ENCODE measurements at regions not wholly inside any gene's neighbourhood (a gene's known extent, or its start where the extent isn't known, plus 50 kb on each side); places are given as distances from the start of the nearest gene placed in this dataset.

GRCh38 chr5:124474528-124475215 lies 271.8 kb downstream of the ZNF608 start:
- H3K79me2 ChIP-seq (ENCODE audit: insufficient read depth, low read length): no peaks in the 10 kb centered on the region
- DNase-seq (ENCODE audit: low spot score): no peak
- H3K36me3 ChIP-seq (replicated peaks in 1 of 2; ENCODE audit: control insufficient read depth in 1 of 2, insufficient read depth in 2 of 2, low read length in 2 of 2): no peaks in the 10 kb centered on the region
- no peak overlapping the region for H3K27ac ChIP-seq (ENCODE audit: extremely low read length, insufficient read depth, low read length)
- CTCF ChIA-PET (ENCODE audit: low intra/inter-chr PET ratio, low total read pairs): no interaction called here
- H2AFZ ChIP-seq (ENCODE audit: low read length): no peak overlapping the region
- no peak overlapping the region for H3K4me3 ChIP-seq (replicated peaks in 1 of 3; ENCODE audit: insufficient read depth in 1 of 3, low read depth in 2 of 3, low read length in 3 of 3)
- H3K4me2 ChIP-seq (ENCODE audit: low read depth, low read length): no peak overlapping the region
- H3K4me1 ChIP-seq (ENCODE audit: insufficient read depth, low read length): peaks cover 19% of the 10 kb centered on the region
- POLR2A ChIA-PET: no interaction called here
- H3K9ac ChIP-seq (ENCODE audit: insufficient read depth, low read depth, low read length): no peak overlapping the region
- H3K27me3 ChIP-seq (ENCODE audit: control insufficient read depth in 1 of 2, insufficient read depth in 2 of 2, low read length in 2 of 2): no peaks in the 10 kb centered on the region
- no peak for ATAC-seq
- no peaks in the 10 kb centered on the region for H4K20me1 ChIP-seq (ENCODE audit: insufficient read depth, low read length)
- in situ Hi-C loops (cut with HindIII; ENCODE audit: extremely low pct_ligation_motif_present, low pct_unique_long_range_greater_than_20kb): no loop called here
- 11% methylated on average over 3 of the region's 3 CpGs for WGBS (ENCODE audit: low lambda C conversion rate)
- intact Hi-C loops (cut with micrococcal nuclease; ENCODE audit: unreplicated experiment): no loop called here
- FAIRE-seq: no peak
- no TSS peak for BruUV-seq (replicated peaks)
- no peaks in the 10 kb centered on the region for H3K9me3 ChIP-seq (ENCODE audit: low read length)
- TF ChIP-seq ZNF761 (CRISPR knock-in tag; conservative IDR thresholded peaks at IDR 0.05): no peak
- TF ChIP-seq SMAD9 (CRISPR knock-in tag; IDR thresholded peaks at IDR 0.05): no peak
- TF ChIP-seq ZNF704 (CRISPR knock-in tag; IDR thresholded peaks at IDR 0.05; ENCODE audit: borderline replicate concordance): no peak
- no peak for TF ChIP-seq ATF6 (CRISPR knock-in tag; conservative IDR thresholded peaks at IDR 0.05)
- TF ChIP-seq REL (CRISPR knock-in tag; conservative IDR thresholded peaks at IDR 0.05): no peak
- no peak for TF ChIP-seq NFAT5 (CRISPR knock-in tag; IDR thresholded peaks at IDR 0.05)
- no peak for TF ChIP-seq POLR2AphosphoS5 (IDR thresholded peaks at IDR 0.05; ENCODE audit: low read depth, low read length)
- TF ChIP-seq ZNF782 (CRISPR knock-in tag; IDR thresholded peaks at IDR 0.05; ENCODE audit: borderline replicate concordance): no peak
- TF ChIP-seq HMGA1 (CRISPR knock-in tag; conservative IDR thresholded peaks at IDR 0.05): no peak
- TF ChIP-seq TRAFD1 (CRISPR knock-in tag; IDR thresholded peaks at IDR 0.05; ENCODE audit: borderline replicate concordance): no peak
- no peak for TF ChIP-seq ELF3 (CRISPR knock-in tag; IDR thresholded peaks at IDR 0.05)
- TF ChIP-seq ATF7 (IDR thresholded peaks at IDR 0.05): no peak
- no peak for TF ChIP-seq ATF7 (CRISPR knock-in tag; IDR thresholded peaks at IDR 0.05)
- TF ChIP-seq PHB2 (IDR thresholded peaks at IDR 0.05; ENCODE audit: partially characterized antibody): no peak
- TF ChIP-seq GATAD1 (CRISPR knock-in tag; IDR thresholded peaks at IDR 0.05): no peak
- TF ChIP-seq TOE1 (CRISPR knock-in tag; IDR thresholded peaks at IDR 0.05): no peak
